Nephron (organoid): ENCODE measurements at regions not wholly inside any gene's neighbourhood (a gene's known extent, or its start where the extent isn't known, plus 50 kb on each side); places are given as distances from the start of the nearest gene placed in this dataset.
"Not testable (repeated sequence)": the region's sequence is repeated elsewhere in the genome, so short reads cannot be mapped to it uniquely, and the experiment has no call there.

Experiments
- H3K27ac Mint-ChIP-seq, 3 experiments: 2 replicates each; pipeline ENCODE4 v1.8.0; 2020; ENCODE audit warnings: mixed read lengths in 3 of 3, mild to moderate bottlenecking in 2 of 3, moderate library complexity in 1 of 3
- H3K27me3 Mint-ChIP-seq: 2 replicates; pipeline ENCODE4 v1.8.0; 2021; ENCODE audit warnings: low read depth, mild to moderate bottlenecking, moderate library complexity, mixed read lengths
- H3K36me3 Mint-ChIP-seq: 2 replicates; pipeline ENCODE4 v1.8.0; 2020; ENCODE audit warnings: low read depth, mixed read lengths
- H3K4me1 Mint-ChIP-seq: 2 replicates; pipeline ENCODE4 v1.8.0; 2020; ENCODE audit warnings: mixed read lengths
- H3K4me3 Mint-ChIP-seq, 3 experiments: 2 replicates each; pipeline ENCODE4 v1.8.0; 2020; ENCODE audit warnings: mild to moderate bottlenecking in 3 of 3, mixed read lengths in 3 of 3, moderate library complexity in 2 of 3
- H3K9me3 Mint-ChIP-seq: 2 replicates; pipeline ENCODE4 v1.8.0; 2020; ENCODE audit warnings: mixed read lengths
- CTCF ChIP-seq, 3 experiments: fragments of 200-600 bp; sonication (generic); IDR thresholded peaks; one replicate each; pipeline ENCODE4 v1.5.0; 2021; ENCODE audit warnings: antibody characterized with exemption in 3 of 3; ENCODE audit not compliant: unreplicated experiment in 3 of 3

- H3K9me3 Mint-ChIP-seq = peaks cover 14% of the 10 kb centered on the region
- no peak overlapping the region for H3K27ac Mint-ChIP-seq
- H3K4me3 Mint-ChIP-seq = no peak overlapping the region
- peaks cover 4% of the 10 kb centered on the region for H3K27me3 Mint-ChIP-seq
- H3K36me3 Mint-ChIP-seq = no peaks in the 10 kb centered on the region
- no peak for TF ChIP-seq CTCF (IDR thresholded peaks at IDR 0.05; ENCODE audit: unreplicated experiment in 3 of 3)
- H3K4me1 Mint-ChIP-seq = no peaks in the 10 kb centered on the region
These were observed 142.1 kb downstream of the C6orf118 start for GRCh38 chr6:165167311-165167710.

- no peak overlapping the region for H3K27ac Mint-ChIP-seq
- no peaks in the 10 kb centered on the region for H3K36me3 Mint-ChIP-seq
- no peak overlapping the region for H3K4me3 Mint-ChIP-seq
- no peaks in the 10 kb centered on the region for H3K4me1 Mint-ChIP-seq
- H3K9me3 Mint-ChIP-seq = peaks cover 17% of the 10 kb centered on the region
- no peak for TF ChIP-seq CTCF (IDR thresholded peaks at IDR 0.05; ENCODE audit: unreplicated experiment in 3 of 3)
- H3K27me3 Mint-ChIP-seq = peaks cover 4% of the 10 kb centered on the region
These were observed 145.9 kb downstream of the C6orf118 start for GRCh38 chr6:165163519-165163918.

- Mint-ChIP-seq H3K36me3 (no peaks in the 10 kb centered on the region), H3K4me1 (no peaks in the 10 kb centered on the region), H3K4me3 (no peak overlapping the region), H3K9me3 (peaks cover 17% of the 10 kb centered on the region), H3K27me3 (peaks cover 4% of the 10 kb centered on the region), H3K27ac (no peak overlapping the region)
- TF ChIP-seq CTCF (IDR thresholded peaks at IDR 0.05; ENCODE audit: unreplicated experiment in 3 of 3) = no peak
These were observed 149.9 kb downstream of the C6orf118 start for GRCh38 chr6:165159460-165159859.

GRCh38 chr6:165146456-165146855 is 162.9 kb downstream of the C6orf118 start:
- no peak for TF ChIP-seq CTCF (IDR thresholded peaks at IDR 0.05; ENCODE audit: unreplicated experiment in 3 of 3)
- H3K27ac Mint-ChIP-seq = no peak overlapping the region
- no peak overlapping the region for H3K4me3 Mint-ChIP-seq
- no peaks in the 10 kb centered on the region for H3K27me3 Mint-ChIP-seq
- H3K36me3 Mint-ChIP-seq = no peaks in the 10 kb centered on the region
- peaks cover 15% of the 10 kb centered on the region for H3K9me3 Mint-ChIP-seq
- H3K4me1 Mint-ChIP-seq = peaks cover 4% of the 10 kb centered on the region

GRCh38 chr6:165135889-165136288 is 173.5 kb downstream of the C6orf118 start:
- no peaks in the 10 kb centered on the region for H3K4me1 Mint-ChIP-seq
- peaks cover 24% of the 10 kb centered on the region for H3K9me3 Mint-ChIP-seq
- peaks cover 3% of the 10 kb centered on the region for H3K27me3 Mint-ChIP-seq
- H3K4me3 Mint-ChIP-seq = no peak overlapping the region
- TF ChIP-seq CTCF (IDR thresholded peaks at IDR 0.05; ENCODE audit: unreplicated experiment in 3 of 3) = no peak
- no peaks in the 10 kb centered on the region for H3K36me3 Mint-ChIP-seq
- H3K27ac Mint-ChIP-seq = no peak overlapping the region

GRCh38 chr6:165129086-165129485 is 180.3 kb downstream of the C6orf118 start:
- Mint-ChIP-seq H3K4me1 (peaks cover 10% of the 10 kb centered on the region), H3K27me3 (peaks cover 5% of the 10 kb centered on the region), H3K9me3 (peaks cover 4% of the 10 kb centered on the region), H3K36me3 (no peaks in the 10 kb centered on the region), H3K4me3 (no peak overlapping the region), H3K27ac (no peak overlapping the region)
- no peak for TF ChIP-seq CTCF (IDR thresholded peaks at IDR 0.05; ENCODE audit: unreplicated experiment in 3 of 3)

GRCh38 chr6:165127743-165128142 is 181.7 kb downstream of the C6orf118 start:
- H3K36me3 Mint-ChIP-seq, H3K4me1 Mint-ChIP-seq, H3K9me3 Mint-ChIP-seq, H3K27me3 Mint-ChIP-seq: not testable (repeated sequence)
- peak overlapping the region in 2 of 3 experiments; percentile 0 to 14 for H3K27ac Mint-ChIP-seq
- peak overlapping the region in 1 of 3 experiments; percentile 34 for H3K4me3 Mint-ChIP-seq

GRCh38 chr6:165124681-165125080 is 184.7 kb downstream of the C6orf118 start:
- H3K27ac Mint-ChIP-seq, H3K4me1 Mint-ChIP-seq, H3K36me3 Mint-ChIP-seq, H3K4me3 Mint-ChIP-seq, H3K27me3 Mint-ChIP-seq, H3K9me3 Mint-ChIP-seq: not testable (repeated sequence)
